ENCODE measurements at regions not wholly inside any gene's neighbourhood (a gene's known extent, or its start where the extent isn't known, plus 50 kb on each side); places are given as distances from the start of the nearest gene placed in this dataset.
"Not testable (repeated sequence)": the region's sequence is repeated elsewhere in the genome, so short reads cannot be mapped to it uniquely, and the experiment has no call there.

GRCh38 chr5:163177971-163178370 lies 259.4 kb upstream of the CCNG1 start:
- DNase-seq = no peak

DNA sequence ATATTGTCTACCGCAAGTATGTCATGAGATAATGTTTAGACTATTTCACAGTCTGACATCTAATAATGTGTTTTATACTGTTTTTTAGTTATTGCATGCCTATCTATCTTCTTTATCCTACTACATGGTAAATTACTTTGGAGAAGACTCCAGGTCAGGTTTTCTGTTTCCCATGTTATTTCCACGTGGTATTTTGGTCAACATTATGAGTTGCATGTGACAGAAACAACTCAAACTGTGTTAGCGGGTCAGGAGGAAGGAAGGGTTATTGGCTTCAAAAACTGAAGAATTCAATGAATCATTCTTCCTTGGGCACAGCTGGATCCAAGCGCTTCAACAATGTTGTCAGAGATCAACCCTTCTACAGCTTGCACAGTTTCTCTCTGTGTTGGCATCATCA lies 252.1 kb upstream of the CCNG1 start:
- DNase-seq = no peak

DNA sequence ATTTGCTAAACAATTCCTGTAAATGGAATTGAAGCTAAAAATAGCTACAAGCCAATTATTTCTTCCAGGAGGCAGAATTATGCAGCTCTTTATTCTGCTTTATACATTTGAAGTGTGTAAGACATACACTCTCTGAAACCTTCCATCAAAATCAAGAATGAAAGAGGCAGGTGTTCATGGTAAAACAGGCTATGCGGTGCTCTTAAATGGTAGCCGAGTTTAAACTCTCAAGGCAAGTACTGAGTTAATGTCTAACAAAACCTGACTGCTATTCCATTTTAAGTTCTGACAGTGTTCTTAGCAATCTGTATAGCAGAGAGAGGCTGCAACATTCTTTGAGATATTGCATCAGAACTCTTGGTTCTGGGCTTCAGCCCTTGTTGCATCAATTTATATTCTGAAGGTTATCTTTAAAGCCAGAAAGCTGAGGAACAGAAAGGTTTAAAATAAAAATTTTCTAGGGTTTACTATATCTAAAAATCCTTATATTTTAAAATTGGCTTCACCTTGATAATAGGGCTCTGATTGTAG lies 248.3 kb upstream of the CCNG1 start:
- no peak for DNase-seq

- DNase-seq = no peak
Observed at GRCh38 chr5:163190283-163190682, 247.1 kb upstream of the CCNG1 start.

GRCh38 chr5:163190784-163191183 lies 246.6 kb upstream of the CCNG1 start:
- no peak for DNase-seq

- DNase-seq = no peak
Observed at GRCh38 chr5:163193886-163194285, 243.5 kb upstream of the CCNG1 start.

- DNase-seq = no peak
Observed at GRCh38 chr5:163205645-163206044, 231.8 kb upstream of the CCNG1 start.

DNA sequence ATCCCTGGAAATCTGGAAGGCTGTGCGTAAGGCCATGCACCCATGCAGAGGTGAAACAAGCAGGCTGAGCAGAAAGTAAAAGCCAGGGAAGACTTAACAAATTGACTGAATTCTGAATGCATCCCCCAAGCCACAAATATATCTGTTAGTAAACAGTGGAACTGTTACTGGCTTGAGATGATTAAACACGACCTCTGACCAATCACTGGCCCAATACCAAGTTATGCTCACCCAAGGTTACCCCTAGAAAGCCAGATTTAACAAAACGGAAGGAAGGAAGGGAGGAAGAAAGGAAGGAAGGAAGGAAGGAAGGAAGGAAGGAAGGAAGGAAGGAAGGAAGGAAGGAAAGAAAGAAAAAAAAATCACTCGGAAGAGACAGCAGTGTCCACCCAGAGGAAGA lies 215.8 kb upstream of the CCNG1 start:
- DNase-seq = no peak

DNA sequence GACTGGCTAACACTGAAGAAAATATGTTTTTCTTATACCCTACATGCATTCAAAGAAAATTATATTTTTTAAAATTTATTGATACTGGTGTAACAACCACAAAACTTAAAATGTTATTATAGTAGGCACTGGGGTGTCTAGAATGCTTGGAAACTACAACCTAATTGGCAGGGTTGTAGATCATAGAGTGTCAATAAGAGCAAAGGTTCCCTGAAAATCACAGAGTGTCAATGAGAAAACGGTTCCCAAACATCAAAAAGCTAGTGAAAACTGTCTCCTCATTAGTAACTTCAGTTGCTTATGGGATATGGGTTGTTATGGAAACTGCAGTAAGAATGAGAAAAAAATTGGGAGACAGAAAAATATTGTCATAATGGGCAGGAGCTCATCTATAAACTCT lies 214.4 kb upstream of the CCNG1 start:
- no peak for DNase-seq

DNA sequence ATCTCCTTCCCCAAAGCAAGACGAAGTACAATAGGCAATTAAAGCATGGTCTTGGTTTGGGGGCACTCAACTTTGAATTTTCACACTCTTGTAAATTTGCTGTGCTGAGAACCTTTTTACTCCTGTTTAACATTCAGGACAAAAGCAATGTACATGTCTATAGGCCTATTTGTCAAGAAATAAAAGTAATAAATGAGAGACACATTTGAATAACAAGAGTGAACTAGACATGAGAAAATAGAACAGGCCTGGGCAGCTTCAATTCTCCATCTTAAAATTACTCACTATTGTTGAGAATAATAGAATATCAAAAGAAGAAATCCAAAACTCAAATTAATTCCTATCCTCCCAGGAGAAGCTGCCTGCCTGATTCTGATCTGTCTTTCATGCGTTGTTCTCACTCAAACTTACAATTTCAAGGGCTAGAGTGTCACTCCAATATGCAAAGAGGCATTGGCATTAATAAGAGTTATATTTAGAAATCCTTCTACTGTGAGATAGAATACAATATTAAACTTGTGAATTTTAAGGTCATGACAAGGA lies 192.9 kb upstream of the CCNG1 start:
- DNase-seq = no peak

- no peak for DNase-seq
Observed at GRCh38 chr5:163245584-163245983, 191.8 kb upstream of the CCNG1 start.

DNA sequence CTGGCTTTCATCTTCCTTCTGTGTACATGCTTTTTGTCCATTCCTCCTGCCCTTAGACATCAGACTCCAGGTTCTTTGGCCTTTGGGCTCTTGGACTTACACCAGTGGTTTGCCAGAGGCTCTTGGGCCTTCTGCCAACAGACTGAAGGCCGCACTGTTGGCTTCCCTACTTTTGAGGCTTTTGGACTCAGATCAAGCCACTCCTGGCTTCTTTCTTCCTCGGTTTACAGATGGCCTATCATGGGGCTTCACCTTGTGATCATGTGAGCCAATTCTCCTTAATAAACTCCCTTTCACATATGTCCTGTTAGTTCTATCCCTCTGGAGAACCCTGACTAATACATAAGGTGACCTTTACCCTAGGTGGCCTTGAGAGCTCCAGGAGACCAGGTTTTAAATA lies 189.1 kb upstream of the CCNG1 start:
- no peak for DNase-seq

- DNase-seq = no peak
Observed at GRCh38 chr5:163248871-163249270, 188.5 kb upstream of the CCNG1 start.

- DNase-seq = no peak
Observed at GRCh38 chr5:163252950-163253349, 184.4 kb upstream of the CCNG1 start.

GRCh38 chr5:163259495-163259894 lies 177.9 kb upstream of the CCNG1 start:
- DNase-seq = no peak

DNA sequence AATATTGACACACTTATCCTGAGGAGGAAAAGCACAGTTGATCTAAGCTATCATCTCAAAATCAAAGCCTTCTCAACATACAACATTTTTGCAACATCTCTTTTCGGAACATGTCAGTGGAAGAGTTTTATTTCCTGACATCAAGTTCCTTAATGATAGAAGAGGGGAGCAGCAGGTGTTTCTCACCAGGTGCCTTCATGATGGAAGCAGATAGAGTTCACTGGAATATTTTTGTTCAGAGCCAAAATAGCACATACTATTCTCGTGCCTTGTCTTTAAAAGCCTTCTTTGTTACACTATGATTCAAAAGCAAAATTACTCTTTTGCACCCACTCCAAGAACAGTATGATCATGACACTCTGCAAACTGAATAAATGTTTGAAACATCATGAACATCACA lies 176.9 kb upstream of the CCNG1 start:
- no peak for DNase-seq

- no peak for DNase-seq
Observed at GRCh38 chr5:163260961-163261360, 176.4 kb upstream of the CCNG1 start.

DNA sequence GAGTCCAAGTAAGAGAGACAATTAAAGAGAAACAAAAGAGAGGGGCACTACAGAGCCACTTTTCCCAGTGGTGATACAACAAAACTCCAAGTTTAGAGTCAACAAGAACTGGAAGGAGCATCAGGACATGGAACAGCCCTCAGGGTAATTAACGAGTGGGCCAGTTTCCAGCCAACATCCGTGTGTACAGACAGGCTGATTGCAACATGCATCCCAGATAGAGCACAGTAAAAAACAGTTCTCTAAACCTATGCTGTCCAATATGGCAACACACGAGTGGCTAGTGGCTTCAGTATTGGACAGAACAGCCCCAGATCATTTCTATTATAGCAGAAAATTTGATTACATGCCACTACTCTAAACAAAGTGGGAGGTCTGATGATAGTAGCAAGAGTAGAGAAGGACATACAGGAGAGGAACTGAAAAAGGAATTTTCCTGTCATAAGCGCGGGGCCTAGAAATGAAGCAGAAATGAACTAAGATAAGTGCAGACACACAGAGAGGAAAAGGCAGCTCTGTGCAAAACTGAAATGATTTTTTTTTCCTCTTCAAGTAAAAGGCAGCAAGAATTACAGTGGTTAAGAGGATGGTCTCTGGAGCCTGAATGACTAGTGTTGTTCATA lies 175.6 kb upstream of the CCNG1 start:
- DNase-seq = no peak

- DNase-seq = not testable (repeated sequence)
Observed at GRCh38 chr5:163266249-163266648, 171.1 kb upstream of the CCNG1 start.

DNA sequence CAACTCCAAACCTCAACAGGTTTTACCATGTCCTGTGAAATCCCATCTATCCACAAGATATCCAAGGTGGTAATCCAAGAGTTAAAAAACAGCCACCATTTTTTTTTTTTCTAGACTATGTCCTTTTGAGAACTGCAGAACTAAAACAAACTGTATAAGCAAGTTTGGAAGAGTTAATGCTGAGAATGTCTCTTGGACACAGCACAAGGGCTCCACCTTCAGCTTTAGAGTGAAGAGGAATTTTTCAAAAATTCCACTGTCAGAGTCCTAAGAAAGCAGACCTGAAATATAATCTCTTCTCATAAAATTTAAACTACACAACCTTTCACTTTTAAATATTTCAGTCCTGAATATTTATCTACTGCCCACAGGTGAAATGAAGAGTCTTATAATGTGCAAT lies 167.8 kb upstream of the CCNG1 start:
- DNase-seq = no peak

GRCh38 chr5:163276466-163276865 lies 160.9 kb upstream of the CCNG1 start:
- DNase-seq = no peak

DNA sequence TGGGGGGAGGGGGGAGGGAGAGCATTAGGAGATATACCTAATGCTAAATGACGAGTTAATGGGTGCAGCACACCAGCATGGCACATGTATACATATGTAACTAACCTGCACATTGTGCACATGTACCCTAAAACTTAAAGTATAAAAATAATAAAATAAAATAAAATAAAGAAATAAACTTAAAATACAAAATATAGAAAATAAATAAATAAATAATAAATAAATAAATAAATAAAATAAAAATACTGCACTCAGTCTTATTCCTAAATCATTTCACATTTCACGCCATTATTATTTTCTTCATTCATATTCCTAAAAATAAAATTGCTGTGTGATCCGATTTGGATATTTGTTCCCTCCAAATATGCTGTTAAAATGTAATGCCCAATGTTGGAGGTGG lies 156.5 kb upstream of the CCNG1 start:
- DNase-seq = not testable (repeated sequence)

DNA sequence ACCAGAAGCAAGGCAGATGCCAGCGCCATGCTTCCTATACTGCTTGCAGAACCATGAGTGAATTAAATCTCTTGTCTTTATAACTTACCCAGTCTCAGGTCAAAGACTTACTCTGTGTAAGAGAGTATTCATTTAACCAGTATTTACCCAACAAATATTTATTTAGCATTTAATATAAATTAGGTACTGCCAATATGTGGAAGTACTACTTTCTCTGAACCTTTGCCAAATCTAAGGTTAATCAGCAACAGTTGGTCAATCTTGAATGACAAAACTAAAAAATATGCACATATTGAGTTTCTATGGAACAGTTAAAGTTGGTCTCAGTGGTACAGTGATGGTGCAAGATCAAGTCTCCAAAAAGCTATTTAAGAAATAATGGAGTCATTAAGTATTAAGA lies 155.9 kb upstream of the CCNG1 start:
- DNase-seq = no peak

DNA sequence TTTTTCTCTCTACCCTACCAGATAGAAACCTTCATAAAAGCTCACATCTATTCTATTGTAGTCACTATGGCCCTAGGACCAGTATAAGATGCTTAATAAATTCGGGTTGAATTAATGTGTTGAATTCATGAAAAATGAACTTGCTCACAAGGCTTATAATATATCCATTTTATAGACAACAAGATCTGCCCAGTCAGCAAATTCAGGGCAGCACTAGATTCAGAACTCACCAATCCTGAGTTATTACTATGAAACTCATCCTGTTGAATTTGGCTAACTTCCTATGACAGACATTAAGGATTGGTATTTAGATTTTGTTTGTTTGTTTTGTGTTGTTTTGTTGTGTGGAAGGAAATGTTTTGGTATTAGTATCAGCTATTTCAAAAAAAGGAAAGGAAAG lies 143.6 kb upstream of the CCNG1 start:
- DNase-seq = no peak

DNA sequence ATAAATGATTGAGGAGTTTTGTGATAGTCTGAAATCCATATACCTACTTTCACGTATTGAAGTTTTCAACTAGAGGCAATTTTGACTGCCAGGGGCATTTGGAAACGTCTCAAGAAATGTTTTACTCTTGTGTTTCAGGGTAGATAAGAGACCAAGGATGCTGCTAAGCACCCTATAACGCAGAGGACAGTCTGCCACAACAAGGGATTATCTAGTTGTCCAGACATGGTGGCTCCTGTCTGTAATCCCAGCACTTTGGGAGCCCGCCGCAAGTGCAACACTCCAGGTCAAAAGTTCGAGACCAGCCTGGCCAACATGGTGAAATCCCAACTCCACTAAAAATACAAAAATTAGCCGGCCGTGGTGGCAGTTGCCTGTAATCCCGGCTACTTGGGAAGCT lies 133.7 kb upstream of the CCNG1 start:
- DNase-seq = no peak

All from midbrain (tissue), 1 donor.